GM12874 (cell line): ENCODE measurements at regions not wholly inside any gene's neighbourhood (a gene's known extent, or its start where the extent isn't known, plus 50 kb on each side); places are given as distances from the start of the nearest gene placed in this dataset.

Experiments used
- TF ChIP-seq, protein P1 (sequence below): IDR thresholded peaks from 2 replicates; pipeline ENCODE4 v1.5.1; 2011; ENCODE audit warnings: low read depth, mild to moderate bottlenecking, control low read depth, low read length, moderate library complexity; ENCODE audit not compliant: insufficient read depth

- TF ChIP-seq, protein P1, sequence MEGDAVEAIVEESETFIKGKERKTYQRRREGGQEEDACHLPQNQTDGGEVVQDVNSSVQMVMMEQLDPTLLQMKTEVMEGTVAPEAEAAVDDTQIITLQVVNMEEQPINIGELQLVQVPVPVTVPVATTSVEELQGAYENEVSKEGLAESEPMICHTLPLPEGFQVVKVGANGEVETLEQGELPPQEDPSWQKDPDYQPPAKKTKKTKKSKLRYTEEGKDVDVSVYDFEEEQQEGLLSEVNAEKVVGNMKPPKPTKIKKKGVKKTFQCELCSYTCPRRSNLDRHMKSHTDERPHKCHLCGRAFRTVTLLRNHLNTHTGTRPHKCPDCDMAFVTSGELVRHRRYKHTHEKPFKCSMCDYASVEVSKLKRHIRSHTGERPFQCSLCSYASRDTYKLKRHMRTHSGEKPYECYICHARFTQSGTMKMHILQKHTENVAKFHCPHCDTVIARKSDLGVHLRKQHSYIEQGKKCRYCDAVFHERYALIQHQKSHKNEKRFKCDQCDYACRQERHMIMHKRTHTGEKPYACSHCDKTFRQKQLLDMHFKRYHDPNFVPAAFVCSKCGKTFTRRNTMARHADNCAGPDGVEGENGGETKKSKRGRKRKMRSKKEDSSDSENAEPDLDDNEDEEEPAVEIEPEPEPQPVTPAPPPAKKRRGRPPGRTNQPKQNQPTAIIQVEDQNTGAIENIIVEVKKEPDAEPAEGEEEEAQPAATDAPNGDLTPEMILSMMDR, result no peak
These were observed 414.1 kb downstream of the BRD1 start for GRCh38 chr22:49413551-49413950.

GRCh38 chr22:49413146-49413545 lies 414.5 kb downstream of the BRD1 start:
- TF ChIP-seq, protein P1, result no peak

DNA sequence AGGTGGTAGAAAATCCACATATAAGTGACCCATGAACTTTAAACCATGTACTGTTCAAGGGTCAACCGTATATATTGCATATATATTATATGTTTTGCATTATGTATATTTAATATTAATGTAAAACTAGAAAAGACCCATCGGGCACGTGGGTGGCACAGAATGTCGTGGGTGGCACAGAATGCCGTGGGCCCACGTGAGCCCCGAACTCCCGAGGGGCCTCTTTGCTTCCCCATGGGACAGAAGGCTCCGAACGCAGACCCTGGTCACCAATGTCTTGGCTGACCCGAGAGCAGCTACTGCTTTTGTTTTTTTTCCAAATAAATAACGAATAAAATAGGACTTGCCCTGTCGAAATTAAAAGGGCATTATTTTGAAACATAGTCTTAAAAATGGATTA lies 415.4 kb downstream of the BRD1 start:
- TF ChIP-seq, protein P1, result no peak

GRCh38 chr22:49411236-49411635 lies 416.4 kb downstream of the BRD1 start:
- TF ChIP-seq, protein P1, result no peak

DNA sequence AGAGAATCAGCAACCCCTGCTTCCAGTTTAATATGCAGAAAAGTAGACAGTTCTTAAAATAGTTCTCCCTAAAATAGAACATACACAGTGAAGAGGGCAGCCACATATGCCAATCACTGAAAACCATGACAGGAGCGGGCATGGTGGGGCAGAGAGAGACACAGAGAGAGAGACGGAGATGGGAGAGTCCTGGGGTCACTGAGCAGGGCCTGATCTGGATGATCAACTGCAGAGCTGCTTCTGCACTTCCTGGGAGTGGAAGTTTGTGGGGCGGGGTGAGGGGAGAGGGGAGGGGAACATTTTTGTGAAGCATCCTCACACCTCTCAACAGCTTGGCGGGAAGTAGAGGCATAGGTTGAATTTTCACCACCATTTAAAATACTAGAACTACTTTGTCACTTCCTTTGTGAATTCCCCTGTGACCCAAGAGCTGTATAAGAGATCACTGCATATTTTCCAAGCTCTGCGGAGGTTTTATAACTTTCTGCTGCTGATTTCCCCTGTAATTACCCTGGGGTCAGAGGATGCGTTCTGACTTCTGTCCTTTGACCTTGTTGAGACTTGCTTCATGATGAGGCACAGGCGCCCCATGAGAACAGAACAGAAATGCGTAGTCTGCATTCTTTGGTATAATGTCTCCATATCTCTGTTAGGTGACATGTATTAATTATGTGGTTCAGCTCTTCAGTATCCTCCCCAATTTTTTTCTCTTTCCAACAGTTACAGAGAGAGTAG lies 419.4 kb downstream of the BRD1 start:
- TF ChIP-seq, protein P1, result no peak

DNA sequence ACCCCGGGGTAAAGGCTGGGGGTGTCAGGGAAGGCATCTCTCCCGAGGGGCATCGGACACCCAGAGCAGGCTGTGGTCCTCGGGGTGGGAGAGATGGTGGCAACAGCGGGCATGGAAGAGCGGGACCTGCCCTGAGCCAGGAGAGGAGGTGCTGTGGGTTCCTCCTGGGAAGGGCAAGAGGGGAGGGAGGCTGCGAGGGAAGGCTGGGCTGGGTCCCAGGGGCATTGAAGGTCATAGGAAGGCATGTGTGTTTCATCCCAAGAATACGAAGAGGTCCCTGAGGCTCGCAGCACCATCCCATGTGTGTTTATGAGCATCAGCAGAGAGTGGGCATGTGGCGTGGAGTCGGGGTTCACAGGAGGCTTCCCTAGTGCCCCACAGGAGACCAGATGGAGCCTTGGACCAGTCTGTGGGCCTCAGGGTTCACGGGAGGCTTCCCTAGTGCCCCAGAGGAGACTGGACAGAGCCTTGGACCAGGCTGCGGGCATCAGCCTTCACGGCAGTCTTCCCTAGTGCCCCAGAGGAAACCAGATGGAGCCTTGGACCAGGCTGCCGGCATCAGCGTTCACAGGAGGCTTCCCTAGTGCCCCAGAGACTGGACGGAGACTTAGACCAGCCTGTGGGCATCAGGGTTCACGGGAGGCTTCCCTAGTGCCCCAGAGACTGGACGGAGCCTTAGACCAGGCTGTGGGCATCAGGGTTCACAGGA lies 420.6 kb downstream of the BRD1 start:
- TF ChIP-seq, protein P1, result no peak

- TF ChIP-seq, protein P1, result no peak
These were observed 421.5 kb downstream of the BRD1 start for GRCh38 chr22:49406047-49406650.
